ENCODE measurements at regions not wholly inside any gene's neighbourhood (a gene's known extent, or its start where the extent isn't known, plus 50 kb on each side); places are given as distances from the start of the nearest gene placed in this dataset.

DNA sequence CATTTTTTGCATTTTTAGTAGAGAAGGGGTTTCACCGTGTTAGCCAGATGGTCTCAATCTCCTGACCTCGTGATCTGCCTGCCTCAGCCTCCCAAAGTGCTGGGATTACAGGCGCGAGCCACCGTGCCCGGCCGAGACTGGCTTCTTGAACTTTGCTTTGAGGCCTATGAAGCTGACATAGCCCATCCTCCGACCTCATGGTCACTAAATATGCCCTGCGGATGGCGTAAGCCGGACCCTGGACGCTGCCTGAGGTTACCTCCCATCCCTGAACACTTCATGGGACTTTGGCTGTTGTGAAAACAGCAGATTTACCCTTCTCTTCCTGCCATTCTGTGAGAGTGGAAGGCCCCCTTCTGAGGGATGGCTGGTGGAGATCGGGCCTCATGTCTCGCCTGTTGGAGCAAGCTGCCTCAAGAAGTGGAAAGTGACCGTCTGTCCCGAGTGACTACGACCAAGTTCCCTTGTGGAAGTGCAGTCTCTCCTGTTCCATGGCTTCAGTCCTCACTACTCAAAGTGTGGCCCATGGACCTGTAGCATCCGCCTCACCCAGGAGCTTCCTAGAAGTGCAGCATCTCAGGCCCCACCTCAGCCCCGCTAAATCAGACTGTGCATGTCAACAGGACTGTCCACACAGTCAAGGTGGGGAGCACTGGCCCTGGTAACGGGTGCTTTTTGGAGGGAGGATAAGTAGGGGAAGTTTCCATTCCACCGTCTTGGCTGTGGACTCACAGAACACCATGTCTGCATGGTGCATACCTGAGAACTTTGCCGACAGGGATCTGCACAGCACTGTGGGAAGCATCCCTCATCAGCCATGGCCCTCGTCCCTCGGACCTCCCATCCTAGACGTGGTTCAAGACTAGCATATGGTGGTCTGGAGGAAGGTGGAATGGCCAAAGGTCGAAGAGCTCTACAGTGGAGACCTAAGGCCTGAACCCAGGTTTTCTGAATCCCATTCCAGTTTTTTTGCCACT lies 210.5 kb upstream of the SHH start:
- TF ChIP-seq CTCF (conservative IDR thresholded peaks at IDR 0.05; ENCODE audit: low read depth), result no peak
- CTCF ChIA-PET, result interaction anchor here (0.6 kb wide), 2 partner anchors 26 to 89 kb away, joined by 3 read pairs; no protein-coding TSS in a partner anchor
- POLR2A ChIA-PET (ENCODE audit: low non-redundant PET), result no interaction called here
- no peak overlapping the region for H3K27ac ChIP-seq
- no peak for DNase-seq (ENCODE audit: low spot score)

DNA sequence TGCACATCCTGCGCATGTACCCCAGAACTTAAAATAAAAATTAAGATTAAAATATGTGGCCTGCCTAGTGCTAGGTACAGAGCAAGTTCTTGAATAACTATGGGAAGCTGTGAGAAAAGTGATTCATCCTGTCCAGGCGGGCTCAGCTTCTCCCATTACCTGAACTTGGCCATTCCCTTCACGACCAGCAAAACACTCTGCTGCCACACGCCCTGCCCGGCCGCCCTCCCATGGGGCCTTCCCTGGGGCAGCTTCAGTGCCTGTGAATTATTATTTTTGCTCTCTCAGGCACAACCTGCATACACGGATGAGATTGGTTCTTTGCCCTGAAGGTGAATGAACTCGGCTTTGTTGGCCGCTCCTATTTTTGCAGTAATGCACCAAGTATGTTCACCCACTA lies 209.2 kb upstream of the SHH start:
- H3K27ac ChIP-seq, result no peak overlapping the region
- POLR2A ChIA-PET (ENCODE audit: low non-redundant PET), result no interaction called here
- CTCF ChIA-PET, result no interaction called here
- no peak for TF ChIP-seq CTCF (conservative IDR thresholded peaks at IDR 0.05; ENCODE audit: low read depth)
- no peak for DNase-seq (ENCODE audit: low spot score)

- POLR2A ChIA-PET (ENCODE audit: low non-redundant PET), result no interaction called here
- TF ChIP-seq CTCF (conservative IDR thresholded peaks at IDR 0.05; ENCODE audit: low read depth), result no peak
- CTCF ChIA-PET, result no interaction called here
- no peak overlapping the region for H3K27ac ChIP-seq
- DNase-seq (ENCODE audit: low spot score), result no peak
Measured at GRCh38 chr7:156020566-156020965, 208.3 kb upstream of the SHH start.

- CTCF ChIA-PET, result no interaction called here
- no peak for TF ChIP-seq CTCF (conservative IDR thresholded peaks at IDR 0.05; ENCODE audit: low read depth)
- no peak for DNase-seq (ENCODE audit: low spot score)
- H3K27ac ChIP-seq, result no peak overlapping the region
- POLR2A ChIA-PET (ENCODE audit: low non-redundant PET), result no interaction called here
Measured at GRCh38 chr7:156019776-156020565, 207.7 kb upstream of the SHH start.

GRCh38 chr7:156019308-156019707 lies 207.0 kb upstream of the SHH start:
- TF ChIP-seq CTCF (conservative IDR thresholded peaks at IDR 0.05; ENCODE audit: low read depth), result no peak
- POLR2A ChIA-PET (ENCODE audit: low non-redundant PET), result no interaction called here
- CTCF ChIA-PET, result no interaction called here
- DNase-seq (ENCODE audit: low spot score), result no peak
- H3K27ac ChIP-seq, result no peak overlapping the region

- DNase-seq (ENCODE audit: low spot score), result no peak
- ChIA-PET POLR2A (ENCODE audit: low non-redundant PET) (no interaction called here), CTCF (interaction anchor here (0.7 kb wide), 1 partner anchor 135 kb away, joined by 4 read pairs; no protein-coding TSS in a partner anchor)
- TF ChIP-seq CTCF (conservative IDR thresholded peaks at IDR 0.05; ENCODE audit: low read depth), result no peak
- H3K27ac ChIP-seq, result no peak overlapping the region
Measured at GRCh38 chr7:156017916-156018700, 205.8 kb upstream of the SHH start.

All from RWPE1 (cell line).